Activated T-helper 1 cell treated with anti-CD3 and anti-CD28 coated beads, Interleukin-12 subunit alpha, Interleukin-12 subunit beta, Interleukin-2, Interleukin-4 antibody, amounts not matched to agents 30 ng/mL and 10 ng/mL and 1 ng/mL, durations not matched to agents 14 hours and 24 hours and 36 hours (primary cell): ENCODE measurements at regions not wholly inside any gene's neighbourhood (a gene's known extent, or its start where the extent isn't known, plus 50 kb on each side); places are given as distances from the start of the nearest gene placed in this dataset.
"Not testable (repeated sequence)": the region's sequence is repeated elsewhere in the genome, so short reads cannot be mapped to it uniquely, and the experiment has no call there.

Experiments used
- DNase-seq: peaks from one replicate; pipeline ENCODE4 v3.0.0; 2021; ENCODE audit warnings: low spot score
- H3K27ac Mint-ChIP-seq: one replicate; pipeline ENCODE4 v1.8.0; 2021; ENCODE audit warnings: mild to moderate bottlenecking, mixed read lengths
- H3K27me3 Mint-ChIP-seq: one replicate; pipeline ENCODE4 v1.8.0; 2022; ENCODE audit warnings: mild to moderate bottlenecking, moderate library complexity, mixed read lengths; ENCODE audit not compliant: insufficient read depth
- H3K36me3 Mint-ChIP-seq: one replicate; pipeline ENCODE4 v1.8.0; 2021; ENCODE audit warnings: low read depth, mixed read lengths
- H3K4me1 Mint-ChIP-seq: one replicate; pipeline ENCODE4 v1.8.0; 2021; ENCODE audit warnings: low read depth, mixed read lengths
- H3K4me3 Mint-ChIP-seq: one replicate; pipeline ENCODE4 v1.8.0; 2021; ENCODE audit warnings: mild to moderate bottlenecking, moderate library complexity, mixed read lengths
- H3K9me3 Mint-ChIP-seq: one replicate; pipeline ENCODE4 v1.8.0; 2021; ENCODE audit warnings: mixed read lengths
- intact Hi-C: fragments of 100-400 bp; cut with micrococcal nuclease; formaldehyde crosslinking; loops from one replicate; pipeline ENCODE4 v1.15.1; 2024

GRCh38 chr10:61818251-61818650 is 83.2 kb upstream of the ARID5B start:
- H3K36me3 Mint-ChIP-seq, DNase-seq, H3K4me3 Mint-ChIP-seq, H3K4me1 Mint-ChIP-seq, H3K9me3 Mint-ChIP-seq, intact Hi-C loops, H3K27ac Mint-ChIP-seq, H3K27me3 Mint-ChIP-seq: not testable (repeated sequence)

GRCh38 chr10:61819208-61819607 is 82.3 kb upstream of the ARID5B start:
- Mint-ChIP-seq H3K27me3 (no peaks in the 10 kb centered on the region), H3K27ac (no peak overlapping the region), H3K4me3 (no peak overlapping the region), H3K9me3 (no peaks in the 10 kb centered on the region), H3K4me1 (no peaks in the 10 kb centered on the region), H3K36me3 (no peaks in the 10 kb centered on the region)
- DNase-seq, result no peak
- intact Hi-C loops, result no loop called here

GRCh38 chr10:61821153-61821552 is 80.3 kb upstream of the ARID5B start:
- Mint-ChIP-seq H3K27ac (no peak overlapping the region), H3K27me3 (peaks cover 2% of the 10 kb centered on the region), H3K4me1 (no peaks in the 10 kb centered on the region), H3K4me3 (no peak overlapping the region), H3K9me3 (no peaks in the 10 kb centered on the region), H3K36me3 (no peaks in the 10 kb centered on the region)
- no peak for DNase-seq
- intact Hi-C loops, result no loop called here

DNA sequence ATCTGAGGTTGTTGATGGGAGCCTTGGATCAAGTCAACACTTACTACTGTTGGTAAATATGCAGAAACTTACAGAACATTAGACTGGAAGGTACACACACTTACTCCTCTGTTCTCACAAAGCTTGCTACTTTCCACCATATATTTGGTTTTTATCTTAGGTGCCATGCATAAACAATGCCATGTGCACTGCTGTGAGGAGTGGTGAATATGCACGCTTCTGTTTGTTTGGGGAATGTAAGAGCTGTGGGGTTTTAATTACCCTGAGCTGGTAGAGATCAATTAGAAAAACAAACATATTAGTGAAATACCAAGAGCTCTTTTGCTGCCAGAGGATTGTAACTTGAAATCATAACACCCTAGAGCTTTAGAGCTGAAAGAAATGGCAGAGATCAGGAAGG is 79.8 kb upstream of the ARID5B start:
- DNase-seq, result no peak
- H3K4me3 Mint-ChIP-seq, result no peak overlapping the region
- no peaks in the 10 kb centered on the region for H3K4me1 Mint-ChIP-seq
- peaks cover 4% of the 10 kb centered on the region for H3K27me3 Mint-ChIP-seq
- H3K27ac Mint-ChIP-seq, result no peak overlapping the region
- no peaks in the 10 kb centered on the region for H3K9me3 Mint-ChIP-seq
- no peaks in the 10 kb centered on the region for H3K36me3 Mint-ChIP-seq
- intact Hi-C loops, result no loop called here

GRCh38 chr10:61822096-61822495 is 79.4 kb upstream of the ARID5B start:
- no peak overlapping the region for H3K4me3 Mint-ChIP-seq
- H3K4me1 Mint-ChIP-seq, result no peaks in the 10 kb centered on the region
- no peak overlapping the region for H3K27ac Mint-ChIP-seq
- DNase-seq, result no peak
- H3K9me3 Mint-ChIP-seq, result no peaks in the 10 kb centered on the region
- no peaks in the 10 kb centered on the region for H3K36me3 Mint-ChIP-seq
- intact Hi-C loops, result no loop called here
- peaks cover 4% of the 10 kb centered on the region for H3K27me3 Mint-ChIP-seq

DNA sequence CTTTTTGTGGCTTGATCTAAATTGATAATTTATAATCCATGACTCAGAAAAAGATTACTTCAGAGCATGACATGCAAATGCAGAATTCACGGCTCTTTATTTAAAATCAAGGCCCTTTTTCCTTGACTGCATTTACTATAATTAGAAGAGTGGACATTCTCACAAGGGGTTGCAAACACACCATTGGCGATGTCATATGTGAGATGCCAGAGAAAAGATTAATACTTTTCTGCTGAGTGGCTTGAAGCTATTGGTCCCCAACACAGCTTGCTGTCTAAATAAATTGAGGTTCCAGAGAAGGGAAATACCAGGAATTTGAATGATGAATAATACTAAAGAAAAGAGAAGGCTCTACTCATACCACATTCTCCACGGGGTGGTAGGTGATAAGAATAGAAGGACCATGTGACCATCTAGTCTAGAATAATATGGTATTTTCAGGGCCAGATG is 78.7 kb upstream of the ARID5B start:
- H3K27me3 Mint-ChIP-seq, result peaks cover 4% of the 10 kb centered on the region
- no peaks in the 10 kb centered on the region for H3K36me3 Mint-ChIP-seq
- no peak for DNase-seq
- intact Hi-C loops, result no loop called here
- H3K4me1 Mint-ChIP-seq, result no peaks in the 10 kb centered on the region
- no peak overlapping the region for H3K4me3 Mint-ChIP-seq
- no peak overlapping the region for H3K27ac Mint-ChIP-seq
- no peaks in the 10 kb centered on the region for H3K9me3 Mint-ChIP-seq

- peaks cover 4% of the 10 kb centered on the region for H3K27me3 Mint-ChIP-seq
- H3K4me1 Mint-ChIP-seq, result no peaks in the 10 kb centered on the region
- H3K36me3 Mint-ChIP-seq, result no peaks in the 10 kb centered on the region
- H3K4me3 Mint-ChIP-seq, result no peak overlapping the region
- H3K9me3 Mint-ChIP-seq, result no peaks in the 10 kb centered on the region
- intact Hi-C loops, result no loop called here
- H3K27ac Mint-ChIP-seq, result no peak overlapping the region
- DNase-seq, result no peak
Observed at GRCh38 chr10:61825001-61825400, 76.5 kb upstream of the ARID5B start.

DNA sequence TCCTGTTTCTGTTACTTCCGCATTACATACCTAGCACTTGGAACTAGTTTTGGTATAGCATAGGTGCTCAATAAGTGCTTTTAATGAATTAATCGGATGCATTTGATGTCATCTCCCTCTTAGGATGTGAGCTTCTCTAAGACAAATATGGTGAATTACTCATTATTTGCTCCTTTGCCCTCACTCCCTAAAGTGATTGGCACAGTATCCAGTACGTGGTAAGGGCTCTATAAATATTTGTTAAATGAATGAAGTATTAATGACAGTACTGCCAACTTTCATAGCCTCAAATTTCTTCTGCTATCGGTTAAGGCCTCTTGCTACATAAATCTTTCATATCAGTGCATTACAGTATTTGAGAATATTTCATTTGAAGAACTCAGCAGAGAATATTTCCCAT is 75.9 kb upstream of the ARID5B start:
- H3K4me3 Mint-ChIP-seq, result no peak overlapping the region
- no peaks in the 10 kb centered on the region for H3K36me3 Mint-ChIP-seq
- no peak overlapping the region for H3K27ac Mint-ChIP-seq
- no peaks in the 10 kb centered on the region for H3K4me1 Mint-ChIP-seq
- H3K27me3 Mint-ChIP-seq, result peaks cover 4% of the 10 kb centered on the region
- DNase-seq, result no peak
- intact Hi-C loops, result no loop called here
- no peaks in the 10 kb centered on the region for H3K9me3 Mint-ChIP-seq

DNA sequence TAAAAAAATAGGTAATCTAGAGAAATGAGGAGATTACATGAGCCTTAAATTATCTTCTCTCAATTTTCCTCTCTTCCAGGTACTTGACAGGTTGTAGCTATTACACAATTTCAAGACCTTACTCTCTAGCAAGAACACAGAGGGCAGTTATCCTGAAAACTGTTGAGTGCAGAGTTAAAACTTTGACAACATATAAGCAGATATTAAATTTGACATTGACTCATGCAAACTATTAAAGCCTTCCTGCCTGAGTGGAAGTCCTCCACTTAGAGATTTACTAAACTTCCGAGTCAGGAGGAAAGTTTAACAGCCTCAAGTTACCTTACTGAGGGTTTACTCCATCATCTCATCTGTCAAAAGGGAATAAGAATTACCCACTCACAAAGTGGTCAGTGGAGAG is 73.5 kb upstream of the ARID5B start:
- Mint-ChIP-seq H3K9me3 (no peaks in the 10 kb centered on the region), H3K4me3 (no peak overlapping the region), H3K27ac (no peak overlapping the region), H3K27me3 (peaks cover 4% of the 10 kb centered on the region), H3K4me1 (no peaks in the 10 kb centered on the region), H3K36me3 (no peaks in the 10 kb centered on the region)
- DNase-seq, result no peak
- intact Hi-C loops, result no loop called here

- Mint-ChIP-seq H3K9me3 (no peaks in the 10 kb centered on the region), H3K27ac (no peak overlapping the region), H3K36me3 (no peaks in the 10 kb centered on the region), H3K4me1 (no peaks in the 10 kb centered on the region), H3K27me3 (peaks cover 4% of the 10 kb centered on the region), H3K4me3 (no peak overlapping the region)
- intact Hi-C loops, result no loop called here
- DNase-seq, result no peak
Observed at GRCh38 chr10:61828788-61829187, 72.7 kb upstream of the ARID5B start.

- no peak overlapping the region for H3K4me3 Mint-ChIP-seq
- no peak for DNase-seq
- intact Hi-C loops, result no loop called here
- peaks cover 4% of the 10 kb centered on the region for H3K27me3 Mint-ChIP-seq
- peaks cover 5% of the 10 kb centered on the region for H3K4me1 Mint-ChIP-seq
- no peaks in the 10 kb centered on the region for H3K9me3 Mint-ChIP-seq
- no peak overlapping the region for H3K27ac Mint-ChIP-seq
- no peaks in the 10 kb centered on the region for H3K36me3 Mint-ChIP-seq
Observed at GRCh38 chr10:61830072-61830845, 71.2 kb upstream of the ARID5B start.

DNA sequence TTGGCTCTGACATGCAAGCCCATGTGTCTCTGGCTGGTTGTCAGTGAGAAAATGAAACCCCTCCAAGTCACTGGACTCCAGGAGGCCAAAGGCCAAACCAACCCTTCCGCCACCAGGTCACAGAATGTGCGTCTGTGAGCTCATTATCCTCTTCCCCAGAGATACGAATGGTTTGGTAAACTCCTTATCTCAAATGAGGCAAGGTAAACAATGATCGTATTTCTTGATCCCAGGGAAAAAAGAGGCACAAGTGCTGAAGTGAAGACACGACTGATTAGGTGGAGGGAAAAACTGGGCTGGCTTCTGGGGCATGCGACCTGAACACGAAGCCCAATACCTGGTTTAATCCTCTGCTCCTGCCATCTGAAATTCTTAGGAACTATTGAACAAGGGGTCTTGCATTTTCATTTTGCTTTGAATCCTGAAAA is 70.6 kb upstream of the ARID5B start:
- Mint-ChIP-seq H3K36me3 (no peaks in the 10 kb centered on the region), H3K27ac (no peak overlapping the region), H3K4me1 (peaks cover 8% of the 10 kb centered on the region), H3K27me3 (peaks cover 4% of the 10 kb centered on the region), H3K4me3 (no peak overlapping the region), H3K9me3 (no peaks in the 10 kb centered on the region)
- no peak for DNase-seq
- intact Hi-C loops, result no loop called here

DNA sequence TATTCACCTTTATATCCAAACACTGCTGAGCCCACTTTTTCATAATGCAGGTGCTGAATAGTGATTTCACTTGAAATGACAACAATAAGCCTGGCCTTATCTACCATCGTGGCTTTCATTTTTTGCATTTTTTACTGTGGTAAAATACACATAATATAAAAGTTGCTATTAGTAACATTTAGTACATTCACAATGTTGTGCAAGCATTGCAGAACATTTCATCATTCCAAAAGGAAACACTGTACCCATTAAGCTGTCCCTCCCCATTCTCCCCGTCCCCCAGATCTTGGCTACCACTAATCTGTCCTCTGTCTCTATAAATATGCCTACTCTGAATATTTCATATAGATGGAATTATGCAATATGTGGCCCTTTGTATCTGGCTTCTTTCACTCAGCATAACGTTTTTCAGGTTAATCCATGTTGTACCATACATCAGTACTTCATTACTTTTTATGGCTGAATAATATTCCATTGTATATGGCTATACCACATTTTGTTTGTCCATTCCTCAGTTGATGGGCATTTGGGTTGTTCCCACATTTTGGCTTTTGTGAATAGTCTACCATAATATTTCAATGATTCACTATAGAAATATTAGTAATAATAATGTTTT is 68.5 kb upstream of the ARID5B start:
- intact Hi-C loops, result no loop called here
- Mint-ChIP-seq H3K27me3 (no peaks in the 10 kb centered on the region), H3K4me3 (no peak overlapping the region), H3K4me1 (peaks cover 13% of the 10 kb centered on the region), H3K9me3 (no peaks in the 10 kb centered on the region), H3K27ac (no peak overlapping the region), H3K36me3 (no peaks in the 10 kb centered on the region)
- no peak for DNase-seq
